ENCODE measurements at regions not wholly inside any gene's neighbourhood (a gene's known extent, or its start where the extent isn't known, plus 50 kb on each side); places are given as distances from the start of the nearest gene placed in this dataset.
"Not testable (repeated sequence)": the region's sequence is repeated elsewhere in the genome, so short reads cannot be mapped to it uniquely, and the experiment has no call there.

- H3K27me3 ChIP-seq (ENCODE audit: low read length), result no peaks in the 10 kb centered on the region
- H2AFZ ChIP-seq (ENCODE audit: low read depth, low read length, severe bottlenecking), result no peak overlapping the region
- TF ChIP-seq EZH2phosphoT487 (conservative IDR thresholded peaks at IDR 0.05; ENCODE audit: low read length) (no peak), CTCF (IDR thresholded peaks at IDR 0.05; ENCODE audit: insufficient read depth, low read length, poor library complexity, severe bottlenecking) (no peak)
- H3K4me3 ChIP-seq (ENCODE audit: insufficient read depth, low read length, poor library complexity, severe bottlenecking), result no peak overlapping the region
- H3K9me2 ChIP-seq (replicated peaks; ENCODE audit: insufficient read depth, low read length), result no peaks in the 10 kb centered on the region
- no peaks in the 10 kb centered on the region for H3F3A ChIP-seq (ENCODE audit: insufficient read depth)
- no peaks in the 10 kb centered on the region for H3K79me2 ChIP-seq (ENCODE audit: insufficient read depth, low read length)
- H3K9ac ChIP-seq (ENCODE audit: low read length), result no peak overlapping the region
- no peaks in the 10 kb centered on the region for H3K9me3 ChIP-seq (ENCODE audit: insufficient read depth, low read length)
- H3K36me3 ChIP-seq (ENCODE audit: low read length), result no peaks in the 10 kb centered on the region
- no peak overlapping the region for H3K4me2 ChIP-seq (ENCODE audit: low read depth, low read length, poor library complexity, severe bottlenecking)
- H3K27ac ChIP-seq (ENCODE audit: low read depth, low read length), result no peak overlapping the region
- no peaks in the 10 kb centered on the region for H4K20me1 ChIP-seq (ENCODE audit: low read depth, low read length)
These were observed 50.3 kb upstream of the ATP6AP2 start for GRCh38 chrX:40530509-40530908.

GRCh38 chrX:40527543-40527942 lies 53.2 kb upstream of the ATP6AP2 start:
- Histone ChIP-seq H3K27ac (ENCODE audit: low read depth, low read length) (no peak overlapping the region), H3K36me3 (ENCODE audit: low read length) (no peaks in the 10 kb centered on the region), H4K20me1 (ENCODE audit: low read depth, low read length) (no peaks in the 10 kb centered on the region), H3K4me2 (ENCODE audit: low read depth, low read length, poor library complexity, severe bottlenecking) (no peak overlapping the region), H3K4me3 (ENCODE audit: insufficient read depth, low read length, poor library complexity, severe bottlenecking) (no peak overlapping the region), H2AFZ (ENCODE audit: low read depth, low read length, severe bottlenecking) (no peak overlapping the region), H3K9me2 (replicated peaks; ENCODE audit: insufficient read depth, low read length) (no peaks in the 10 kb centered on the region), H3K79me2 (ENCODE audit: insufficient read depth, low read length) (no peaks in the 10 kb centered on the region), H3K9me3 (ENCODE audit: insufficient read depth, low read length) (no peaks in the 10 kb centered on the region), H3F3A (ENCODE audit: insufficient read depth) (no peaks in the 10 kb centered on the region), H3K27me3 (ENCODE audit: low read length) (no peaks in the 10 kb centered on the region), H3K9ac (ENCODE audit: low read length) (no peak overlapping the region)
- TF ChIP-seq EZH2phosphoT487 (conservative IDR thresholded peaks at IDR 0.05; ENCODE audit: low read length), result no peak

GRCh38 chrX:40526412-40526811 lies 54.4 kb upstream of the ATP6AP2 start:
- TF ChIP-seq CTCF (IDR thresholded peaks at IDR 0.05; ENCODE audit: insufficient read depth, low read length, poor library complexity, severe bottlenecking) (no peak), EZH2phosphoT487 (conservative IDR thresholded peaks at IDR 0.05; ENCODE audit: low read length) (no peak)
- no peaks in the 10 kb centered on the region for H3K9me2 ChIP-seq (replicated peaks; ENCODE audit: insufficient read depth, low read length)
- no peaks in the 10 kb centered on the region for H4K20me1 ChIP-seq (ENCODE audit: low read depth, low read length)

GRCh38 chrX:40525901-40526300 lies 54.9 kb upstream of the ATP6AP2 start:
- H3K79me2 ChIP-seq (ENCODE audit: insufficient read depth, low read length); H4K20me1 ChIP-seq (ENCODE audit: low read depth, low read length); H3K9me2 ChIP-seq (replicated peaks; ENCODE audit: insufficient read depth, low read length); H3K9me3 ChIP-seq (ENCODE audit: insufficient read depth, low read length); H2AFZ ChIP-seq (ENCODE audit: low read depth, low read length, severe bottlenecking); H3K36me3 ChIP-seq (ENCODE audit: low read length); H3K27ac ChIP-seq (ENCODE audit: low read depth, low read length); H3K4me2 ChIP-seq (ENCODE audit: low read depth, low read length, poor library complexity, severe bottlenecking); H3F3A ChIP-seq (ENCODE audit: insufficient read depth); H3K9ac ChIP-seq (ENCODE audit: low read length); H3K4me3 ChIP-seq (ENCODE audit: insufficient read depth, low read length, poor library complexity, severe bottlenecking); H3K27me3 ChIP-seq (ENCODE audit: low read length): not testable (repeated sequence)

More at GRCh38 chrX:40526412-40526811, 54.4 kb upstream of the ATP6AP2 start:
- Histone ChIP-seq H3F3A (ENCODE audit: insufficient read depth) (no peaks in the 10 kb centered on the region), H3K36me3 (ENCODE audit: low read length) (no peaks in the 10 kb centered on the region), H3K9me3 (ENCODE audit: insufficient read depth, low read length) (no peaks in the 10 kb centered on the region), H3K27ac (ENCODE audit: low read depth, low read length) (no peak overlapping the region), H3K9ac (ENCODE audit: low read length) (no peak overlapping the region), H3K4me2 (ENCODE audit: low read depth, low read length, poor library complexity, severe bottlenecking) (no peak overlapping the region), H3K79me2 (ENCODE audit: insufficient read depth, low read length) (no peaks in the 10 kb centered on the region), H3K4me3 (ENCODE audit: insufficient read depth, low read length, poor library complexity, severe bottlenecking) (no peak overlapping the region), H2AFZ (ENCODE audit: low read depth, low read length, severe bottlenecking) (no peak overlapping the region), H3K27me3 (ENCODE audit: low read length) (no peaks in the 10 kb centered on the region)

Measured in SU-DHL-6 (cell line).